SHP77 treated with DMSO at 0.1 percent for 48 hours (cell line): ENCODE measurements at regions not wholly inside any gene's neighbourhood (a gene's known extent, or its start where the extent isn't known, plus 50 kb on each side); places are given as distances from the start of the nearest gene placed in this dataset.

ENCODE experiments used
- DNase-seq: peaks from one replicate; lab custom pipeline; 2025; lab: John Stamatoyannopoulos, UW

- DNase-seq = no peak
Observed at GRCh38 chr13:63092456-63092855, 1676.8 kb upstream of the PCDH20 start.

DNA sequence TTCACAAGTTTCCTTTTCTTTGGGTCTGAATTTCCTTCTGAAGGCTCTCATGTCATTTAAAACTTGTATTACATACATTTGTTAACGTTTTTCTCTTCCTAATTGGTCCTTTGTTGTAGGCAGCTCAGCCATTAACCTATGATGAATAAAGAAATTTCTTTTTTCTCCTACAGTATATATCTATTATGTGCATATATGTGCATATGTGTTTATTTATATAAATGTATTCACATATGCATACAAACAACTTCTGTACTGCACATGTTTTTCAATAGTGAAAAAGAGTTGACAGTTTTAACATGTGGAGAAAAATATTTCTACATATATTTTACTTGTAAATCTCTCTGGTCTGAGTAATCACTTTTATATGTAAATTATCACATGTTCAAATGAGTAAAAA, 1674.9 kb upstream of the PCDH20 start:
- no peak for DNase-seq

- no peak for DNase-seq
Observed at GRCh38 chr13:63088226-63088625, 1672.6 kb upstream of the PCDH20 start.

DNA sequence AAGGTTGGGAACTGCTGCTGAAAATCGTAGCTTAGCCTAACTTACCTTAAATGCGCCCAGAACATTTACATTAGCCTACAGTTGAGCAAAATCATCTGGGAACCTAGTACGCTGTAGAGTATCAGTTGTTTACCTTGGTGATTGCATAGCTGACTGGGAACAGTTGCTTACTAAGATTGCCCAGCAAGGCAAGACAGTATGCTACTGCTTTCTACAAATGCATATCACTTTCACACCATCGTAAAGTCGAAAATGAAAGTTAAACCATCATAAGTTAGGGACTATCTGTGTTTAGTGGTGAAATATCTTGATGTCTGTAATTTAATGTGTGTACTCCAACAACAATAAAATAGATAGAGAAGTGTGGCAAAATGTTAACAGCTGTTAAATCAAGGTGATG, 1670.6 kb upstream of the PCDH20 start:
- DNase-seq = no peak

DNA sequence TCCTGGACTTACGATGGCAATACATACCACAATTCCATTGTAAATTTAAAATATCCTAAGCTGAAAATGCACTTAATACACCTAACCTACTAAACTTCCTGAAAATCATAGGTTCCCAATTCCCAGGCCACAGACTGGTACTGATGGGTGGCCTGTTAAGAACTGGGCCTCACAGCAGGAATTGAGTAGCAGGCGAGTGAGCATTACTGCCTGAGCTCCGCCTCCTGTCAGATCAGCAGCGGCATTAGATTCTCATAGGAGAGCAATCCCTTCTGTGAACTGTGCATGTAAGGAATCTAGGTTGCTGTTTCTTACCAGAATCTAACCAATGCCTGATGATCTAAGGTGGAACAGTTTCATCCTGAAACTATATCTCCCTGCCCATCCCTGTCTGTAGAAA, 1670.2 kb upstream of the PCDH20 start:
- DNase-seq = no peak

- no peak for DNase-seq
Observed at GRCh38 chr13:63081400-63082014, 1665.9 kb upstream of the PCDH20 start.

- DNase-seq = no peak
Observed at GRCh38 chr13:63075126-63075525, 1659.5 kb upstream of the PCDH20 start.

GRCh38 chr13:63050287-63050686, 1634.6 kb upstream of the PCDH20 start:
- no peak for DNase-seq

- DNase-seq = no peak
Observed at GRCh38 chr13:63048653-63049052, 1633.0 kb upstream of the PCDH20 start.

- no peak for DNase-seq
Observed at GRCh38 chr13:63044589-63045313, 1629.1 kb upstream of the PCDH20 start.

DNA sequence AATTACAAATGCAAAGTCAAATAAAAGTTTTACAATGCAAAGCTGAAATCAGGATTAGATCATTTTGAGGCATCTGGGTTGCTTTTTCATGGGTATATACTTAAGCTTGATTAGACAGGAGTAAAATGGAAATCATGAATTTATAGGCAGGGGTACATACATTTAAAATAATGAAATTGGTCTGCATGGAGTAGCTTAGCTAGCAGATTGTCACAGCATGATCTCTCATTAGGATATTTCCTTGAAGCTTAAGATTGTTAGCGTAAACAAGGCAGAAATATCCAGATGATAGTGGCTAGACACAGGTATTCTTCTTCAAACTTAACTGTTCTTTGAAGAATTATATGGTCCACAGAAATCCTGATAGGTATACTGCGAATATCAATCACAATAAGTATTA, 1627.0 kb upstream of the PCDH20 start:
- no peak for DNase-seq

- DNase-seq = no peak
Observed at GRCh38 chr13:63041640-63042414, 1626.2 kb upstream of the PCDH20 start.

DNA sequence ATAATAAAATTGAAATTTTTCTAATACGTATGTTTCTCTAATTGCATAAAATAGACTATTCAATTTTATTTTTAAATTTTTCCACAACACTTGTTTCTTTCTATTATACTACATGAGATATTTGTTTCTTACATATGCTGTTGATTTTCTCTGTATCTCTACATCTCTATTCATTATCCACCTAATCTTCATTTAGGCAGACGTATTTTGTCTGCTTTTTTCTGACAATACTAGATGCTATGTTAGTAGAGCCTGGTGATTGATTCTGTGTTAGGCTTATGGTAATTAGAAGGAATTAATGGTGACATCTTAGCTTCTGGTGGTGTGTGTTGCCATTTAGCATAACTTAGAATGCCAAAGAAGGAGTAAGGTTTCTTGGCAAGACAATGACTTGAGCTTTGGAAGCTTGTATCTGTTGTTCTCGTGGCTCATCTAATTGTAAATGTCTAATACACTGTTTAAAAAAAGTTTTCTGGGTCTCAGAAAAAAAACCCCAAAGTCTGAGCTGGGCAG, 1610.7 kb upstream of the PCDH20 start:
- no peak for DNase-seq

DNA sequence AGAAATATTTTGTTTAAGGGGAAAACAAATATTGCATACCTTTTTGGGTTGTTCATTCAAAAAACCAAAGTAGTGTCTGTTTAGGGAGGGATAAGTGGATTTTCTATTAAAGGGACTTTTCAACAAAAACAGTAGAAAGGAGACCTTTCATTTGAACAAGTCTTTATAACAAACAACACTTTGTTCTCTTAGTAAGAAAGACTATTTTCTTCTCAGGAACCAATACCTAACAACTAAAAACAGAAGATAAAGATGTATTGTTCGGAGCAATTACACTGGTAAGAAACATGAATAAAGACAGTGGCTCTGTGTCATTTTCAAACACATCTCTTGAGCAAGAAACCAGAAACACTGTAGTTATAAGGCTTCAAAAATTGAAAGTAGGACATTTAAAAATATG, 1610.1 kb upstream of the PCDH20 start:
- DNase-seq = no peak

DNA sequence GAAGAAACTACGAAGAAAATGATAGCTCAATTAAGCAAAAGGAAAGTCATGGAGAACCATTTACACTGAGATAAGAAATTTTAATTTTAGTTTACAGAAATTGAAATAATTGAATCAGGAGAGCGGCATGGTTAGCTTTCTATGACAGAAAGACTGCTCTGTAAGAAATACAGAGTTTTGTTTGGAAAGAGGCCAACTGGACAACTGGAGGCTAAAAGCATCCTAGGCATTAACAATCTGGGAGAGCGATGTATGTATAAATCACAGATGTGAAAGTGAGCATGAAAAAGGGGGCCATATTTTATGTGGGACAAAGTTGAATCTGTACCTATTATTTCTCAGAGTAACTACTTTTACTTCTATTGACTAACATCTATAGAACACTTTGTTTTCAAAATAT, 1608.8 kb upstream of the PCDH20 start:
- no peak for DNase-seq

GRCh38 chr13:63011996-63012395, 1596.3 kb upstream of the PCDH20 start:
- DNase-seq = no peak

- DNase-seq = no peak
Observed at GRCh38 chr13:63010072-63010658, 1594.5 kb upstream of the PCDH20 start.

DNA sequence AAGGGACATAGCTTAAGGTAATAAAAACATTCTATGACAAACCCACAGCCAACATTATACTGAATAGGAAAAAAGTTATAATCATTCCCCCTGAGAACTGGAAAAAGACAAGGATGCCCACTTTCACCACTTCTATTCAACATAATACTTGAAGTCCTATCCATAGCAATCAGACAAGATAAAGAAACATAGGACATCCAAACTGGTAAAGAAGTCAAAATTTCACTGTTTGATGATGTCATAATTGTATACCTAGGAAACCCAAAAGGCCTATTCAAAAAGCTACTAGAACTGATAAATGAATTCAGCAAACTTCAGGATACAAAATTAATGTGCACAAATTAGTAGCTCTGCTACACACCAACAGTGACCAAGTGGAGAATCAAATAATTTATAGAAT, 1590.0 kb upstream of the PCDH20 start:
- no peak for DNase-seq

- DNase-seq = no peak
Observed at GRCh38 chr13:62997696-62998095, 1582.0 kb upstream of the PCDH20 start.

DNA sequence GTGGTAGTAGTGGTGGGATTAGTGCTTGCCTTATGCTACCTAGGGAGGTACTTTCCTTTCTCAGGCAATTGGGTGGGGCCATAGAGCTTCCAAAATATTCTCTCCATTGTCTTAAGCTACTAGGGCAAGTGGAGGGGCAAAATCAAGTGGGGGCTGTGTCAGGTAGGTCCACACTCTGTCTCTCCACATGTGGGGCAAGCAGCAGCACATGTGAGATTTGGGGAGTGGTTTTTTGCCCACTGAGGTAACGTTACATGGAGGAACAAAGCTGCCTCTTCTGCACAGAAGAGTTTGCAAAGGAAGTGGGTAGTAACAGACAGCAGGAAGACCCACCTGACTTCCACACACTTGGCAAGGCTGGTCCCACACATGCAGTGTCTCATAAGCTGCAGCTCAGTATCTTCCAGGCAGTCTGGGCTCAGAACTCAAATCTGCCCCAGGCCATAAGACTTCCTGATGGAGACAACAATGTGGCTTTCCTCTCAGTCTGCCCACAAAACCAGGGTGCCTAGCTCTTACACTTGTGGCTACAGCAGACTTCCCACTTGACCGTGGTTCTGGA, 1581.5 kb upstream of the PCDH20 start:
- no peak for DNase-seq

DNA sequence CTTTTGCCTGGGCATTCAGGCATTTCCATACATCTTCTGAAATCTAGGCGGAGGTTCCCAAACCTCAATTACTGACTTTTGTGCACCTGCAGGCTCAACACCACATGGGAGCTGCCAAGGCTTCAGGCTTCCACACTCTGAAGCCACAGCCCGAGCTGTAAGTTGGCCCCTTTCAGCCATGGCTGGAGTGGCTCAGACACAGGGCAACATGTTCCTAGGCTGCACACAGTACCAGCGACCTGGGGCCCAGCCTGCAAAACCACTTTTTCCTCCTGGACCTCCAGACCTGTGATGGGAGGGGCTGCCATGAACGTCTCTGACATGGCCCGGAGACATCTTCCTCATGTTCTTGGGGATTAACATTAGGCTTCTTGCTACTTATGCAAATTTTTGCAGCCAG, 1558.2 kb upstream of the PCDH20 start:
- DNase-seq = no peak

DNA sequence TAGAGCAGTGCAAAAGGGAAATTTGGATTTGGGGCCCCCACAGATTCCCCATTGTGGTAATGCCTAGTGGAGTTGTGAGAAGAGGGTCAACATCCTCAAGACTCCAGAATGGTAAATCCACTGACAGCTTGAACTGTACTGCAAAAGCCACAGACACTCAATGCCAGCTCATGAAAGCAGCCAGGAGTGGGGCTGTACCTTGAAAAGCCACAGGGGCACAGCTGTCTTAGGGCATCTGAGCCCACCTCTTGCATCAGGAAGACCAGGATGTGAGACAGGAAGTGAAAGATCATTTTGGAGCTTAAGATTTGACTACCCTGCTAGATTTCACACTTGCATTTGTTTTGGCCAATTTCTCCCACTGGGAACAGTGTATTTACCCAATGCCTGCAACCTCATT, 1548.9 kb upstream of the PCDH20 start:
- DNase-seq = no peak
